ENCODE measurements at regions not wholly inside any gene's neighbourhood (a gene's known extent, or its start where the extent isn't known, plus 50 kb on each side); places are given as distances from the start of the nearest gene placed in this dataset.

DNA sequence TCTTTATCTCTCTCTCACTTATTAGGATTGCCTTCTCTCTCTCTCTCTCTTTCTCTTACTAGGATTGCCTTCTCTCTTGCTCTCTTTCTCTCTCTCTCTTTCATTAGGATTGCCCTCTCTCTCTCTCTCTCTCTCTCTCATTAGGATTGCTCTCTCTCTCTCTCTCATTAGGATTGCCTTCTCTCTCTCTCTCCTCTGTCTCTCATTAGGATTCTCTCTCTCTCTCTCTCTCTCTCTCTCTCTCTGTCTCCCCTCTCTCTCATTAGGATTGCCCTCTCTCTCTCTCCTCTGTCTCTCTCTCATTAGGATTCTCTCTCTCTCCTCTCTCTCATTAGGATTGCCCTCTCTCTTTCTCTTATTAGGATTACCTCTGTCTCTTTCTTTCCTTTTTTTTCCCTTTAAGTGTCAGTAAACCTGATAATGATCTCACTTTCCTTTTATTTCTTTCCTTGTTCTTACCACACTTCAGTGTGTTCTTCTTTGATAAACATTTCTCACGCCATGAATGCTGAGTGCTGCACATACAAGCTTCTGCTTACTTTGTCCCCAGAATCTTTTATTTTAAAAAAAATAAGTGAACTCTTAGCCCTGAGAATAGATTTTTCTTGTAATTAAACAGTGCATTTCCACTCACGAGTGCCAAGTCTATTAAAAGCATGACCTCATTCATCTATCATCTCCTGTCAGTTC is 243.4 kb upstream of the TBC1D5 start:
- H3K27ac ChIP-seq, result no peak overlapping the region
- H3K9me3 ChIP-seq, result no peaks in the 10 kb centered on the region
- H3K27me3 ChIP-seq, result no peaks in the 10 kb centered on the region
- DNase-seq (no peak), ATAC-seq (no peak)
- no peak overlapping the region for H3K4me3 ChIP-seq
- no peaks in the 10 kb centered on the region for H3K36me3 ChIP-seq
- intact Hi-C loops (cut with DNase I), result no loop called here
- no peaks in the 10 kb centered on the region for H3K4me1 ChIP-seq
- TF ChIP-seq, protein P1, sequence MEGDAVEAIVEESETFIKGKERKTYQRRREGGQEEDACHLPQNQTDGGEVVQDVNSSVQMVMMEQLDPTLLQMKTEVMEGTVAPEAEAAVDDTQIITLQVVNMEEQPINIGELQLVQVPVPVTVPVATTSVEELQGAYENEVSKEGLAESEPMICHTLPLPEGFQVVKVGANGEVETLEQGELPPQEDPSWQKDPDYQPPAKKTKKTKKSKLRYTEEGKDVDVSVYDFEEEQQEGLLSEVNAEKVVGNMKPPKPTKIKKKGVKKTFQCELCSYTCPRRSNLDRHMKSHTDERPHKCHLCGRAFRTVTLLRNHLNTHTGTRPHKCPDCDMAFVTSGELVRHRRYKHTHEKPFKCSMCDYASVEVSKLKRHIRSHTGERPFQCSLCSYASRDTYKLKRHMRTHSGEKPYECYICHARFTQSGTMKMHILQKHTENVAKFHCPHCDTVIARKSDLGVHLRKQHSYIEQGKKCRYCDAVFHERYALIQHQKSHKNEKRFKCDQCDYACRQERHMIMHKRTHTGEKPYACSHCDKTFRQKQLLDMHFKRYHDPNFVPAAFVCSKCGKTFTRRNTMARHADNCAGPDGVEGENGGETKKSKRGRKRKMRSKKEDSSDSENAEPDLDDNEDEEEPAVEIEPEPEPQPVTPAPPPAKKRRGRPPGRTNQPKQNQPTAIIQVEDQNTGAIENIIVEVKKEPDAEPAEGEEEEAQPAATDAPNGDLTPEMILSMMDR (IDR thresholded peaks at IDR 0.05), result no peak

DNA sequence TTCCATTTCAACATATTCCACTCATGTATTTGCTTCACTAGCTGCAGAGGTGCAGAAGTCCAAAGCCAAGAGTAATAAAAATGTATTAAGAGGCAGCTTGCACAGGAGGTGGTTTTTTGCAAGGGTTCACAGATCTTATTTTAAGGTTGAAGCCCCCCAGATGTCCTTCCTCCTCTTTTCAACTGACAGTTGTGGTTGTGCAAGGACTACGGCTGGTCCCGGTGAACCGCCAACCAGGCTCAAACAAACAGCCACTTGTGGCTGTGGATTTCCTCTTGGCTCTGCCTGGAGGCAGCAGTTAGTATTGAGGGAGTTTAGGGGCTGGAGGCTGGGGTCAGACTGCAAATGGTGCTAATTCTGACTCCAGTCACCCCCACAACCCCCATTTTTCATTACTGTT is 240.7 kb upstream of the TBC1D5 start:
- ATAC-seq (no peak), DNase-seq (no peak)
- TF ChIP-seq, protein P1 (IDR thresholded peaks at IDR 0.05), result no peak
- no peak overlapping the region for H3K4me3 ChIP-seq
- H3K27ac ChIP-seq, result no peak overlapping the region
- H3K27me3 ChIP-seq, result no peaks in the 10 kb centered on the region
- no peaks in the 10 kb centered on the region for H3K4me1 ChIP-seq
- H3K9me3 ChIP-seq, result no peaks in the 10 kb centered on the region
- intact Hi-C loops (cut with DNase I), result no loop called here
- no peaks in the 10 kb centered on the region for H3K36me3 ChIP-seq

DNA sequence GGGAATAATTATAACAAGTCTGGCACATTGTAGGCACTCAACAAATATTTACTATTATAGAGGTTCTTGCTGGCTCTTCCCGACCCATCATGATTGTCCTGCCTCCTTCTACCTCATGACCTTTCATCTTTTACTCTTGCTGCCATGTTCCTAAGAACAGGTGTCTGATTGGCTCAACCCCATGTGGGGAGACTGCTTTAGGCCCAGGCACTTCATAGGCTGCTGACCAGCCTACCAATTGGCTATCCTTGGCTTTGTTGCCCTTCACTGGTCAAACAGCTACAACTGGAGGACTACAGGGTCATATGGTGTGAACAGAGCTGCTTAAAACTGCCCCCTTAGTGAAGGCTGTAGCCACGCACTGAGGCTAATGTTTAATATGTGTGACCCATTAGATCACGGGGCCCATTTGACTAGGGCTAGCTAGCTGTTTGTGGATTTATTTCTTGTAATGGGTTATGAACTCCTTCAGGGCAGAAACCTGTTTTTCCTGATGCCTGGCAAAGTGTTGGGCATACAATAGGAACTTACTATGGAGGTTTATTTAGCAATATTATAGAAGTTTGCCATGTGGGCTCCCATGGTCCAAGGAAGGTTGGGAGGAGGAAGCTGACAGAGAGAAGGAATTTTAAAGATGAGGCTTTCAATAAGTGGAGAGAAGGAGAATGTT is 239.9 kb upstream of the TBC1D5 start:
- ATAC-seq (no peak), DNase-seq (no peak)
- intact Hi-C loops (cut with DNase I), result no loop called here
- TF ChIP-seq, protein P1 (IDR thresholded peaks at IDR 0.05), result no peak
- Histone ChIP-seq H3K9me3 (no peaks in the 10 kb centered on the region), H3K27me3 (no peaks in the 10 kb centered on the region), H3K27ac (no peak overlapping the region), H3K4me3 (no peak overlapping the region), H3K36me3 (no peaks in the 10 kb centered on the region), H3K4me1 (no peaks in the 10 kb centered on the region)

DNA sequence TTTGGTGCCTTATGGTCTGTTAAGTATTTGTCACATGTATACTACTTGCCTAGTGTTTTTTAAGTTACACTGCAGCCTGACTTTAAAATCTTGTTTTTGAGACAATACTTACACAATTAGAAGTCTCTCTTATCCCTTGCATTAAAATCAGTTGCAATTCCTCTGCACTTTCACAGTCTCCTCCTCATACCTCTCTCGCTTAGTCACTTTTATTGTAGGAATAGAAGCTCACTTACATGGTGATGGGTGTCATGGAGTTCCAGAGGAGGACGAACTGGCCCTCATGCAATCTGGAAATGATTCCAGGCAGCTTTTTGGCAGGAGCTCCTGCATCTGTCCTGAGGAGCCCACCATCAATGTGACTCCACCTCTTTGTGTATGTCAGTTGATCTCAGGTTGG is 238.4 kb upstream of the TBC1D5 start:
- no peak for ATAC-seq
- no peaks in the 10 kb centered on the region for H3K9me3 ChIP-seq

DNA sequence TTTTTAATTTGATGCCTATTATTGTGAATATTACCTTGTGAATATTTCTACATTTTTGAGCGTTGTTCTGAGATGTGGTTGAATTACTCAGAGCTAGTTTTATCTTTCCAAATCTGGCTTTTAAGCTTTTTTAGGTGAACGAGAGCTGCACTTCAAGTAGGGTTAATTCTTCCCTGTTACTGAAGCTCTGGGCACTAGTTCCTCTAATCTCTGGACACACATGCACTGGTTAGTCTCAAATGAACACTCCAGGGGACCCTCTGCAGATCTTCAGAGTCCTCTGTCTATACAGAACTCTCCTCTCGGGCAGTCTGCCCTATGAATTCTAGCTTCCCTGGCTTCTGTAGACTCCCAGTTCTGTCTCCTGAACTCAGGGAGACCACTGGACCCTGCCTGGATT is 237.5 kb upstream of the TBC1D5 start:
- DNase-seq (no peak), ATAC-seq (no peak)
- intact Hi-C loops (cut with DNase I), result no loop called here
- TF ChIP-seq, protein P1 (IDR thresholded peaks at IDR 0.05), result no peak
- Histone ChIP-seq H3K4me1 (no peaks in the 10 kb centered on the region), H3K4me3 (no peak overlapping the region), H3K27ac (no peak overlapping the region), H3K27me3 (no peaks in the 10 kb centered on the region), H3K36me3 (no peaks in the 10 kb centered on the region), H3K9me3 (no peaks in the 10 kb centered on the region)

More for the DNA sequence above, 238.4 kb upstream of the TBC1D5 start:
- no peaks in the 10 kb centered on the region for H3K36me3 ChIP-seq
- no peaks in the 10 kb centered on the region for H3K4me1 ChIP-seq
- no peak overlapping the region for H3K27ac ChIP-seq
- TF ChIP-seq, protein P1 (IDR thresholded peaks at IDR 0.05), result no peak
- no peak for DNase-seq
- intact Hi-C loops (cut with DNase I), result no loop called here
- H3K27me3 ChIP-seq, result no peaks in the 10 kb centered on the region
- H3K4me3 ChIP-seq, result no peak overlapping the region

Data from upper lobe of right lung (tissue), 1 donor.